Spleen (tissue), 11 donors: ENCODE measurements at regions not wholly inside any gene's neighbourhood (a gene's known extent, or its start where the extent isn't known, plus 50 kb on each side); places are given as distances from the start of the nearest gene placed in this dataset.

ENCODE experiments used
- DNase-seq: peaks from one replicate; pipeline ENCODE4 v3.0.0-alpha.2; 2020
- H3K27ac ChIP-seq, 8 donors: fragments of 200-600 bp; sonication (generic) in 7 of 8; 1 replicate in 4 of 8; 2 replicates in 4 of 8; pipeline versions ENCODE4 v1.5.0 to v1.8.0; 2016 to 2021; ENCODE audit warnings: inconsistent platforms in 4 of 8, mild to moderate bottlenecking in 4 of 8, moderate library complexity in 1 of 8
- H3K27me3 ChIP-seq, 7 donors: fragments of 200-600 bp; sonication (generic) in 6 of 7; replicated peaks in 1 of 7; 1 replicate in 4 of 7; 2 replicates in 3 of 7; pipeline versions ENCODE4 v1.5.0 to v1.8.0; 2016 to 2021; ENCODE audit warnings: inconsistent platforms in 3 of 7, mild to moderate bottlenecking in 1 of 7
- H3K36me3 ChIP-seq, 6 donors: fragments of 200-600 bp; sonication (generic) in 5 of 6; 1 replicate in 4 of 6; 2 replicates in 2 of 6; pipeline versions ENCODE4 v1.5.0 to v1.8.0; 2016 to 2021; ENCODE audit warnings: inconsistent platforms in 2 of 6
- H3K4me1 ChIP-seq, 6 donors: fragments of 200-600 bp; sonication (generic) in 5 of 6; 1 replicate in 3 of 6; 2 replicates in 3 of 6; pipeline versions ENCODE4 v1.5.0 to v1.8.0; 2016 to 2021; ENCODE audit warnings: inconsistent platforms in 3 of 6
- H3K4me3 ChIP-seq, 8 donors: fragments of 200-600 bp; sonication (generic) in 7 of 8; 1 replicate in 4 of 8; 2 replicates in 4 of 8; pipeline versions ENCODE4 v1.5.0 to v1.8.0; 2016 to 2021; ENCODE audit warnings: inconsistent platforms in 4 of 8, mild to moderate bottlenecking in 4 of 8, moderate library complexity in 2 of 8
- H3K9me3 ChIP-seq, 8 donors: fragments of 200-600 bp; sonication (generic) in 7 of 8; 1 replicate in 4 of 8; 2 replicates in 4 of 8; pipeline versions ENCODE4 v1.5.0 to v1.8.0; 2016 to 2021; ENCODE audit warnings: inconsistent platforms in 4 of 8
- POLR2A ChIP-seq, 3 donors: fragments of 450-650 bp; IDR thresholded peaks; one replicate each; pipeline ENCODE4 v1.5.1; 2017; ENCODE audit warnings: antibody characterized with exemption in 3 of 3, mild to moderate bottlenecking in 1 of 3
- POLR2AphosphoS5 ChIP-seq, 3 donors: sonication (generic); formaldehyde crosslinking; IDR thresholded peaks; one replicate each; pipeline ENCODE4 v1.5.1; 2017; ENCODE audit warnings: antibody characterized with exemption in 3 of 3
- WGBS, 5 donors: extraction: QIAGEN DNeasy Blood & Tissue Kit in 3 of 5; methylation state at CpG; one replicate each; pipeline versions ENCODE4 v1.1.5 to v1.1.7; 2013 to 2018; 5-methylcytosine and 5-hydroxymethylcytosine counted together
- intact Hi-C: fragments of 100-400 bp; cut with DNase I; formaldehyde crosslinking; loops from one replicate; pipeline ENCODE4 v1.15.0; 2023; ENCODE audit warnings: low total_unique reads
- TF ChIP-seq, protein P1 (sequence below), 11 experiments: fragments of 200-600 bp in 7 of 11; fragments of 450-650 bp in 4 of 11; sonication (generic) in 4 of 11; IDR thresholded peaks in 8 of 11; conservative IDR thresholded peaks in 3 of 11; 1 replicate in 7 of 11; 2 replicates in 4 of 11; pipeline versions ENCODE4 v1.4.0 to v1.8.0; 2016 to 2021; ENCODE audit warnings: antibody characterized with exemption in 11 of 11, inconsistent platforms in 4 of 11, mild to moderate bottlenecking in 1 of 11
- donor health status: healthy with polysubstance abuse.
- donor health status: DM: no; HTN: no; CAD: no; lungs with moderate emphysema.
- donor health status: DM: no; HTN: no; CAD: no.
- donor health status: Bipolar disorder and iron deficiency.
- donor health status: healthy.
- donor health status: DM: no; HTN: no; CAD: no.
- donor health status: DM: yes; HTN: yes; CAD: no.

DNA sequence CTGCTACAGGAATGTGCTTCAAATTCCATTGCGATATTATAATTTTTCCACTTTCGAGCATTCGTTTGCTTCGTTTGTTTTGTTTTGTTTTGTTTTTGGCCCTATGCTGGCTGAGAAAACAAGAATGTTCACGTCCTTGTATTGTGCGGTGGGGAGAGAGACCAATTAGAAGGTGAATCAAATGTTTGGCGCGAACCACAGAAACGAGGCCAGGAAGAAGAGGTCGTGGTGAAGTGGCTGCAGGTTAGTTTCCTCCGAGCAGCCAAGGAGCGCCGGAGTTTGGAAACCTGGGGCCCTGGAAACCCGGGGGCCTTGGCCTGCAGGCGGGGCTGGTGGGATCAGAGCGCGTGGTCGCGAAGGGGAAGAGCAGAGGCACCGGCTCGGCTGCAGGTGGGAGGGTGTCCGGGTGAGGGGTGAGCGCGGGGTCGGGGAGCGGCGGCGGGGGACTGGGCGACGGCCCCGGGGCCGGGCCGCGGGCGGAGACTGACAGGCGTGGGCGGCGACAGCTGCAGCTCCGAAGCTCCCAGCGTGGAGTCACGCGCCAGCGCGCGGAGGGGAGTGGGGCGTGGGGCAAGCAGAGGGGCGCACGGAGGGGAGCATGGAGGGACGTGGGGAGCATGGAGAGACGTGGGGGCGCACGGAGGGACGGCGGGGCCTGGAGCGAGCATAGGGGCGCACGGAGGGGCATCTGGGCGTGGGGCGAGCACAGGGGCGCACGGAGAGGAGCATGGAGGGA lies 141.5 kb upstream of the PDE10A start:
- H3K4me3 ChIP-seq, result peak overlapping the region in 2 of 8 donors; percentile 18 to 36
- H3K9me3 ChIP-seq, result peaks cover 0 to 8% (median 6%) of the 10 kb centered on the region in 8 donors
- no peak for DNase-seq
- no peaks in the 10 kb centered on the region for H3K36me3 ChIP-seq
- peaks cover 0 to 11% (median 3%) of the 10 kb centered on the region in 6 donors for H3K4me1 ChIP-seq
- TF ChIP-seq POLR2A (IDR thresholded peaks at IDR 0.05) (no peak), POLR2AphosphoS5 (IDR thresholded peaks at IDR 0.05) (no peak)
- TF ChIP-seq, protein P1, sequence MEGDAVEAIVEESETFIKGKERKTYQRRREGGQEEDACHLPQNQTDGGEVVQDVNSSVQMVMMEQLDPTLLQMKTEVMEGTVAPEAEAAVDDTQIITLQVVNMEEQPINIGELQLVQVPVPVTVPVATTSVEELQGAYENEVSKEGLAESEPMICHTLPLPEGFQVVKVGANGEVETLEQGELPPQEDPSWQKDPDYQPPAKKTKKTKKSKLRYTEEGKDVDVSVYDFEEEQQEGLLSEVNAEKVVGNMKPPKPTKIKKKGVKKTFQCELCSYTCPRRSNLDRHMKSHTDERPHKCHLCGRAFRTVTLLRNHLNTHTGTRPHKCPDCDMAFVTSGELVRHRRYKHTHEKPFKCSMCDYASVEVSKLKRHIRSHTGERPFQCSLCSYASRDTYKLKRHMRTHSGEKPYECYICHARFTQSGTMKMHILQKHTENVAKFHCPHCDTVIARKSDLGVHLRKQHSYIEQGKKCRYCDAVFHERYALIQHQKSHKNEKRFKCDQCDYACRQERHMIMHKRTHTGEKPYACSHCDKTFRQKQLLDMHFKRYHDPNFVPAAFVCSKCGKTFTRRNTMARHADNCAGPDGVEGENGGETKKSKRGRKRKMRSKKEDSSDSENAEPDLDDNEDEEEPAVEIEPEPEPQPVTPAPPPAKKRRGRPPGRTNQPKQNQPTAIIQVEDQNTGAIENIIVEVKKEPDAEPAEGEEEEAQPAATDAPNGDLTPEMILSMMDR (IDR thresholded peaks at IDR 0.05 in 8 of 11, conservative IDR thresholded peaks at IDR 0.05 in 3 of 11), result no peak
- no peak overlapping the region for H3K27ac ChIP-seq
- peaks cover 0 to 48% (median 10%) of the 10 kb centered on the region in 7 donors for H3K27me3 ChIP-seq
- intact Hi-C loops, result no loop called here
- whole genome bisulfite sequencing, 5 donors, result 9 to 16% (median 11%) methylated on average over 58 to 61 of the region's 61 CpGs

DNA sequence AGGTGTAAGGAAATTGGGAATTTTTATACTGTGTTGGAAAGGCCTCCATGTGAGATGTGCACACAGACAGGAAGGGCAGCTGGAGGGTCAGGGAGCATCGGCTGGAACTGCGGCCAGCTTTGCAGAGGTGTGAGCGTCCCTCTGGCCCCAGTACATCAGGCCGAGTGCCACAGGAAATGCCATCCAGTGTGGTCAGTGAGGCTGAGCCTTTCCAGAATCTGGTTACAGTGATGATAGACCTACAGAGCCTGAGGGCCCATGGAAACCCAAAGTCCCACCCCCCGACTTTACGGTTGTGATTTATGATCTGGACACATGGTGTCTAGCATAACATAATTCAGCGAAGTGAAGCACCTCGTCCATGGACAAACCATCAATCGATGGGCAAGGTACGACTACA lies 137.3 kb upstream of the PDE10A start:
- Histone ChIP-seq H3K27ac (no peak overlapping the region), H3K9me3 (peaks cover 0 to 3% (median 0%) of the 10 kb centered on the region in 8 donors), H3K27me3 (peaks cover 0 to 31% (median 10%) of the 10 kb centered on the region in 7 donors), H3K4me3 (no peak overlapping the region), H3K36me3 (no peaks in the 10 kb centered on the region), H3K4me1 (peaks cover 0 to 11% (median 3%) of the 10 kb centered on the region in 6 donors)
- intact Hi-C loops, result no loop called here
- no peak for DNase-seq
- WGBS, 5 donors, result 76 to 82% (median 80%) methylated on average over 10 of the region's 10 CpGs
- TF ChIP-seq POLR2AphosphoS5 (IDR thresholded peaks at IDR 0.05) (no peak), POLR2A (IDR thresholded peaks at IDR 0.05) (no peak)
- TF ChIP-seq, protein P1 (IDR thresholded peaks at IDR 0.05 in 8 of 11, conservative IDR thresholded peaks at IDR 0.05 in 3 of 11), result no peak

DNA sequence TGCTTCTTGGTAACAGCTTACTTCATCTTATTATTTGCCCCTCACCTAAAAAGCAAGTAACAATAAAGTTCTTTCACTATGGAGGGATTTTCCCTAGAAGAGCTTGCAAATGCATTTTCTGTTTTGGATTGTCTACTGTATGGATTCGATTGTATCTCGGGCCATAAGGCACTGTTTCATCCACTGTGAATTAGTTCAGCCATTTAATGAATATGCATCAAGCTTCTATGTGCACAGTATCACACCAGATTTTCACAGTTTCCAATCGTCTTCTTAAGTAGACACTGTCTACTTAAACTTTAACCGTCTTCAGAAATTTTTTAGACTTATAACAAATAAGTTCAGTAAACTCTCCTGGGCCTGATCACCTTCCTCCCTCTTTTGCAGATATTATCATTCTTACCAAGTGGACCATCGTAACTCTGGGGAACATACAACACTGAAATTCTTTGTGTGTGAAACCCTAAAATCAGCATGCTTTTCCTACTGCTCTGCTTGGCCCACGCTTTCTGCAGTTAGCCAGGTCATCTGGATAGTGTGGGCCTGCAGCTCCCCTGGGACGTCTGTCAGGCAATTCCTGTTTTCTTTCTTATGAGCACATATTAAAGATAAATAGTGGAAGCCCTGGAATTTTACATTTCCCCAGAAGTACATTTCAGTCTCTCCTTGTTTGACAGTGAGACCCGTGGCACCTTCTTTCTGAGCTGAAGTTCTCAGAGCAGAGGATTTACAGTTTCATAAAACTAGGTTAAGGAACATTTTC lies 136.5 kb upstream of the PDE10A start:
- Histone ChIP-seq H3K27ac (no peak overlapping the region), H3K9me3 (peaks cover 0 to under 1% (median 0%) of the 10 kb centered on the region in 8 donors), H3K4me1 (peaks cover 0 to 4% (median 2%) of the 10 kb centered on the region in 6 donors), H3K4me3 (no peak overlapping the region), H3K27me3 (peaks cover 0 to 23% (median 4%) of the 10 kb centered on the region in 7 donors), H3K36me3 (no peaks in the 10 kb centered on the region)
- WGBS, 5 donors, result 78 to 88% (median 82%) methylated on average over 8 of the region's 8 CpGs
- no peak for DNase-seq
- intact Hi-C loops, result no loop called here
- TF ChIP-seq POLR2A (IDR thresholded peaks at IDR 0.05) (no peak), POLR2AphosphoS5 (IDR thresholded peaks at IDR 0.05) (no peak)
- TF ChIP-seq, protein P1 (IDR thresholded peaks at IDR 0.05 in 8 of 11, conservative IDR thresholded peaks at IDR 0.05 in 3 of 11), result no peak

DNA sequence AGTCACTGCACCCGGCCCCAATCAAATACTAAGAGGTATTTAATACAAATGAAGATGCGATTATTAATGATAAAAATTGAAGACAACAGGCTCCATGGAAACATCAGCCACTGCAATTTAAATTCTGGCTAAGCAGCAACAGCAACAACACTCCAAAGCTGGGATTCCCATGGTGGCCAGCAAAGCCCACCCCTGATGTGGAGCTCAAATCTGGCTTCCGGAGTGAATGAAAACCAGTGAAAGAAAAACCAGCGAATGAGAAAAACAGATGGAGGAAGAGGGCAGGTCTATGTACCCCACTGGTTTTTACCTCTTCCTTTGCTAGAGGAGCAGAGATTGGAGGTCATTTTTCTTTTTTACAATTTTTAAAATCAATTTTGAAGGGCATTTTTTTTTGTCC lies 135.9 kb upstream of the PDE10A start:
- WGBS, 5 donors, result 89 to 97% (median 94%) methylated on average over 4 of the region's 4 CpGs

More for the DNA sequence above, 135.9 kb upstream of the PDE10A start:
- no peak for DNase-seq
- peaks cover 0 to 18% (median 0%) of the 10 kb centered on the region in 7 donors for H3K27me3 ChIP-seq
- H3K4me1 ChIP-seq, result no peaks in the 10 kb centered on the region
- H3K27ac ChIP-seq, result no peak overlapping the region
- no peaks in the 10 kb centered on the region for H3K9me3 ChIP-seq
- no peak for TF ChIP-seq POLR2A (IDR thresholded peaks at IDR 0.05)
- no peak for TF ChIP-seq POLR2AphosphoS5 (IDR thresholded peaks at IDR 0.05)
- TF ChIP-seq, protein P1 (IDR thresholded peaks at IDR 0.05 in 8 of 11, conservative IDR thresholded peaks at IDR 0.05 in 3 of 11), result no peak
- intact Hi-C loops, result no loop called here
- H3K36me3 ChIP-seq, result no peaks in the 10 kb centered on the region
- H3K4me3 ChIP-seq, result no peak overlapping the region
